ENCODE measurements at regions not wholly inside any gene's neighbourhood (a gene's known extent, or its start where the extent isn't known, plus 50 kb on each side); places are given as distances from the start of the nearest gene placed in this dataset.

GRCh38 chr15:87632364-87632763, 624.2 kb downstream of the NTRK3 start:
- no peak overlapping the region for H2BK20ac ChIP-seq (ENCODE audit: low read length)
- ChIA-PET POLR2A (ENCODE audit: partially characterized antibody) (no interaction called here), CTCF (ENCODE audit: partially characterized antibody) (interaction anchor here (1.0 to 1.5 kb wide), 3 partner anchors 8 to 41 kb away, joined by 3 to 5 read pairs (median 3); no protein-coding TSS in a partner anchor)

More at GRCh38 chr15:87632364-87632763, 624.2 kb downstream of the NTRK3 start:
- Histone ChIP-seq H3K23ac (ENCODE audit: insufficient read length) (no peak overlapping the region), H3K23me2 (ENCODE audit: low read depth, low read length) (no peaks in the 10 kb centered on the region), H2BK120ac (replicated peaks; ENCODE audit: low read depth, low read length) (no peak overlapping the region), H3K79me1 (ENCODE audit: low read depth, low read length) (no peaks in the 10 kb centered on the region), H4K8ac (ENCODE audit: extremely low read depth, insufficient read depth, low read length) (no peak overlapping the region), H3K4me3 (ENCODE audit: extremely low read depth in 1 of 4, insufficient read depth in 2 of 4, low read depth in 3 of 4, low read length in 4 of 4) (no peak overlapping the region), H3K4me1 (replicated peaks in 1 of 4; ENCODE audit: control insufficient read depth in 3 of 4, insufficient read depth in 4 of 4, low read length in 3 of 4) (no peaks in the 10 kb centered on the region), H3K9me3 (ENCODE audit: insufficient read depth in 2 of 2, low read depth in 1 of 2, low read length in 1 of 2) (no peaks in the 10 kb centered on the region), H2AK5ac (ENCODE audit: low read depth, low read length) (no peak overlapping the region), H2AFZ (ENCODE audit: low read length) (no peak overlapping the region), H3K9ac (replicated peaks in 1 of 4; ENCODE audit: extremely low read depth in 1 of 4, low read depth in 3 of 4, low read length in 3 of 4) (no peak overlapping the region), H3K14ac (ENCODE audit: insufficient read length) (no peak overlapping the region), H3K36me3 (ENCODE audit: control insufficient read depth in 2 of 4, insufficient read depth in 4 of 4, low read length in 3 of 4) (no peaks in the 10 kb centered on the region), H3K4me2 (ENCODE audit: insufficient read depth in 1 of 2, low read depth in 2 of 2, low read length in 2 of 2) (no peak overlapping the region), H2BK15ac (ENCODE audit: low read length) (no peak overlapping the region), H4K91ac (replicated peaks; ENCODE audit: insufficient read length, low read length) (no peak overlapping the region), H3K27ac (ENCODE audit: low read depth, low read length) (no peak overlapping the region), H3K56ac (replicated peaks; ENCODE audit: insufficient read length, low read depth, low read length) (no peak overlapping the region), H2BK5ac (ENCODE audit: low read depth, low read length) (no peak overlapping the region), H4K20me1 (replicated peaks in 1 of 2; ENCODE audit: control insufficient read depth in 1 of 2, insufficient read depth in 2 of 2, low read length in 2 of 2) (no peaks in the 10 kb centered on the region), H4K5ac (ENCODE audit: insufficient read length, low read depth, low read length) (no peak overlapping the region), H3K4ac (replicated peaks; ENCODE audit: insufficient read length, low read depth, low read length) (no peak overlapping the region), H3K27me3 (replicated peaks in 1 of 4; ENCODE audit: control insufficient read depth in 3 of 4, extremely low read depth in 1 of 4, insufficient read depth in 3 of 4, low read length in 3 of 4) (no peaks in the 10 kb centered on the region), H3K18ac (ENCODE audit: extremely low read depth, low read length) (no peak overlapping the region), H2BK12ac (ENCODE audit: low read depth, low read length) (no peak overlapping the region), H3K79me2 (ENCODE audit: control insufficient read depth in 1 of 2, insufficient read depth in 2 of 2, low read length in 2 of 2) (no peaks in the 10 kb centered on the region)
- no peak for FAIRE-seq
- TF ChIP-seq MAFK (IDR thresholded peaks at IDR 0.05; ENCODE audit: low read depth, low read length) (no peak), SRF (IDR thresholded peaks at IDR 0.05; ENCODE audit: low read depth, low read length) (no peak), TCF12 (IDR thresholded peaks at IDR 0.05; ENCODE audit: low read depth, low read length) (no peak), JUND (IDR thresholded peaks at IDR 0.05; ENCODE audit: low read length) (no peak)
- no peak for DNase-seq (ENCODE audit: low read depth in 1 of 2, low spot score in 2 of 2)
